Amniotic stem cell (primary cell): ENCODE measurements at regions not wholly inside any gene's neighbourhood (a gene's known extent, or its start where the extent isn't known, plus 50 kb on each side); places are given as distances from the start of the nearest gene placed in this dataset.
A peak's percentile ranks its signal among the peaks of the same experiment; 100 is the strongest.

Source experiments
- DNase-seq: peaks from one replicate; lab custom pipeline; 2025; lab: John Stamatoyannopoulos, UW

GRCh38 chr1:234536741-234537140, 57.8 kb upstream of the TARBP1 start:
- DNase-seq, result no peak

- no peak for DNase-seq
Measured at GRCh38 chr1:234535763-234536515, 57.0 kb upstream of the TARBP1 start.

GRCh38 chr1:234535218-234535617, 56.2 kb upstream of the TARBP1 start:
- DNase-seq, result no peak

GRCh38 chr1:234533975-234534876, 55.2 kb upstream of the TARBP1 start:
- peak; percentile 85 for DNase-seq

- peak; percentile 59 for DNase-seq
Measured at GRCh38 chr1:234533034-234533891, 54.3 kb upstream of the TARBP1 start.

- no peak for DNase-seq
Measured at GRCh38 chr1:234532503-234532922, 53.5 kb upstream of the TARBP1 start.

- no peak for DNase-seq
Measured at GRCh38 chr1:234531151-234531635, 52.2 kb upstream of the TARBP1 start.

- DNase-seq, result no peak
Measured at GRCh38 chr1:234530672-234531071, 51.7 kb upstream of the TARBP1 start.

GRCh38 chr1:234529950-234530237, 50.9 kb upstream of the TARBP1 start:
- DNase-seq, result no peak

GRCh38 chr1:234529095-234529949, 50.3 kb upstream of the TARBP1 start:
- no peak for DNase-seq
